Neural cell (in vitro differentiated cells): ENCODE measurements at regions not wholly inside any gene's neighbourhood (a gene's known extent, or its start where the extent isn't known, plus 50 kb on each side); places are given as distances from the start of the nearest gene placed in this dataset.

ENCODE experiments used
- H2AFZ ChIP-seq: fragments of 200-600, 300-800 bp; sonication (generic), shearing (Covaris generic); 2 replicates; pipeline ENCODE4 v1.6.0; 2014; ENCODE audit warnings: low read depth, mild to moderate bottlenecking, antibody characterized with exemption, low read length, moderate library complexity
- H3F3A ChIP-seq: fragments of 200-600 bp; shearing (Covaris generic); 2 replicates; pipeline ENCODE4 v1.6.1; 2016; ENCODE audit warnings: mild to moderate bottlenecking, moderate library complexity, mixed read lengths, antibody characterized with exemption, low read length; ENCODE audit not compliant: insufficient read depth, poor library complexity, severe bottlenecking
- H3K27ac ChIP-seq: fragments of 200-600, 300-800 bp; sonication (generic), shearing (Covaris generic); 2 replicates; pipeline ENCODE4 v1.5.1; 2014; ENCODE audit warnings: mild to moderate bottlenecking, low read length, moderate library complexity
- H3K27me3 ChIP-seq: fragments of 300-800, 200-600 bp; sonication (generic), shearing (Covaris generic); 2 replicates; pipeline ENCODE4 v1.6.0; 2014; ENCODE audit warnings: mild to moderate bottlenecking, low read depth, low read length, moderate library complexity; ENCODE audit not compliant: insufficient read depth
- H3K36me3 ChIP-seq: fragments of 300-800, 200-600 bp; sonication (generic), shearing (Covaris generic); 2 replicates; pipeline ENCODE4 v1.5.1; 2014; ENCODE audit warnings: mild to moderate bottlenecking, antibody characterized with exemption, low read length, moderate library complexity; ENCODE audit not compliant: insufficient read depth
- H3K4me2 ChIP-seq: fragments of 300-800, 200-600 bp; sonication (generic), shearing (Covaris generic); 2 replicates; pipeline ENCODE4 v1.6.0; 2014; ENCODE audit warnings: mild to moderate bottlenecking, low read length
- H3K4me3 ChIP-seq: fragments of 300-800, 200-600 bp; sonication (generic), shearing (Covaris generic); 2 replicates; pipeline ENCODE4 v1.5.1; 2014; ENCODE audit warnings: mild to moderate bottlenecking, low read length, moderate library complexity
- H3K79me2 ChIP-seq: fragments of 200-600 bp; shearing (Covaris generic); replicated peaks from 2 replicates; pipeline ENCODE4 v1.6.0; 2014; ENCODE audit warnings: mild to moderate bottlenecking, low read length, moderate library complexity; ENCODE audit not compliant: insufficient read depth
- H3K9ac ChIP-seq: fragments of 300-800, 200-600 bp; sonication (generic), shearing (Covaris generic); 2 replicates; pipeline ENCODE4 v1.6.1; 2016; ENCODE audit warnings: mild to moderate bottlenecking, low read length, mixed read lengths
- H3K9me2 ChIP-seq: fragments of 200-600 bp; shearing (Covaris generic); 2 replicates; pipeline ENCODE4 v1.6.1; 2016; ENCODE audit warnings: mild to moderate bottlenecking, low read length, mixed read lengths; ENCODE audit not compliant: insufficient read depth
- H3K9me3 ChIP-seq: fragments of 200-600, 300-800 bp; sonication (generic), shearing (Covaris generic); 2 replicates; pipeline ENCODE4 v1.6.1; 2016; ENCODE audit warnings: mild to moderate bottlenecking, mixed run types, low read length, moderate library complexity, mixed read lengths
- H4K20me1 ChIP-seq: fragments of 200-600 bp; shearing (Covaris generic); 2 replicates; pipeline ENCODE4 v1.6.1; 2016; ENCODE audit warnings: mild to moderate bottlenecking, mixed run types; ENCODE audit not compliant: insufficient read depth
- EP300 ChIP-seq: fragments of 450-650 bp; conservative IDR thresholded peaks from 2 replicates; pipeline ENCODE4 v1.6.1; 2014; ENCODE audit warnings: antibody characterized with exemption, mild to moderate bottlenecking, moderate library complexity; ENCODE audit not compliant: poor library complexity, severe bottlenecking
- EZH2 ChIP-seq: fragments of 200-600, 300-800 bp; shearing (Covaris generic), sonication (generic); IDR thresholded peaks from 2 replicates; pipeline ENCODE4 v1.6.1; 2014; ENCODE audit warnings: antibody characterized with exemption, low read length, borderline replicate concordance, mild to moderate bottlenecking; ENCODE audit not compliant: insufficient read depth, poor library complexity, severe bottlenecking
- MXI1 ChIP-seq: fragments of 450-650 bp; conservative IDR thresholded peaks from 2 replicates; pipeline ENCODE4 v1.6.1; 2014; ENCODE audit warnings: antibody characterized with exemption, mild to moderate bottlenecking; ENCODE audit not compliant: poor library complexity, severe bottlenecking
- POLR2AphosphoS5 ChIP-seq: IDR thresholded peaks from 2 replicates; pipeline ENCODE4 v1.6.1; 2012
- RAD21 ChIP-seq: fragments of 450-650 bp; conservative IDR thresholded peaks from 2 replicates; pipeline ENCODE4 v1.6.1; 2014; ENCODE audit warnings: antibody characterized with exemption, mild to moderate bottlenecking, moderate library complexity
- SMC3 ChIP-seq: fragments of 450-650 bp; conservative IDR thresholded peaks from 2 replicates; pipeline ENCODE4 v1.6.1; 2014; ENCODE audit warnings: antibody characterized with exemption, mild to moderate bottlenecking, moderate library complexity; ENCODE audit not compliant: poor library complexity
- TAF1 ChIP-seq: IDR thresholded peaks from 2 replicates; pipeline ENCODE4 v1.6.1; 2012; ENCODE audit warnings: low read depth
- TF ChIP-seq, protein P1 (sequence below): fragments of 450-650 bp; IDR thresholded peaks from 2 replicates; pipeline ENCODE4 v1.5.1; 2014; ENCODE audit warnings: antibody characterized with exemption, mild to moderate bottlenecking, moderate library complexity; ENCODE audit not compliant: poor library complexity, severe bottlenecking
- TF ChIP-seq, protein P2 (sequence below): IDR thresholded peaks from 2 replicates; pipeline ENCODE4 v1.6.1; 2012; ENCODE audit warnings: borderline replicate concordance

DNA sequence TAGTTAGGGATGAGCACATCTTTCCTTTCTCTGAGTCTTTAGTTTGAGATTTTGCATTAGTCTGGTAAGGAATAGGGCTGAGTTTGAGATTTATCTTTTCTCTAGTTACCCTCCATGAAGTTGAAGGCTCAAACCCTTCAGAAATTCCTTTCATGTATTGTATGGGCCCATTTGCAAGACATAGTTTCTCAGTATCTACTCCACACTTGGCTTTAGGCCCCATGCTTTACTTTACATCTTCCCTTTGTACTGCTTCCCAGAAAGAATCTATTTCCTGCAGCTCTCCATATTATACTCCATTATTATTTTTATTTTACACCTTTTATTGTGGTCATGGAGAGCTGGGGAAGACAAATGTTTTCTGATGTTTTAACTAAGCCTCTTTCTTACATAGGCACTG is 1038.2 kb downstream of the TECRL start:
- Histone ChIP-seq H3K27ac (no peak overlapping the region), H3K36me3 (no peaks in the 10 kb centered on the region), H3K9me3 (no peaks in the 10 kb centered on the region), H2AFZ (no peak overlapping the region), H3K9me2 (no peaks in the 10 kb centered on the region), H3K79me2 (no peaks in the 10 kb centered on the region), H3K4me3 (no peak overlapping the region), H3K27me3 (no peaks in the 10 kb centered on the region), H3K9ac (no peak overlapping the region), H4K20me1 (no peaks in the 10 kb centered on the region), H3F3A (no peaks in the 10 kb centered on the region), H3K4me2 (no peak overlapping the region)
- no peak for TF ChIP-seq EP300
- no peak for TF ChIP-seq RAD21
- no peak for TF ChIP-seq EZH2
- TF ChIP-seq SMC3 = no peak
- TF ChIP-seq, protein P1, sequence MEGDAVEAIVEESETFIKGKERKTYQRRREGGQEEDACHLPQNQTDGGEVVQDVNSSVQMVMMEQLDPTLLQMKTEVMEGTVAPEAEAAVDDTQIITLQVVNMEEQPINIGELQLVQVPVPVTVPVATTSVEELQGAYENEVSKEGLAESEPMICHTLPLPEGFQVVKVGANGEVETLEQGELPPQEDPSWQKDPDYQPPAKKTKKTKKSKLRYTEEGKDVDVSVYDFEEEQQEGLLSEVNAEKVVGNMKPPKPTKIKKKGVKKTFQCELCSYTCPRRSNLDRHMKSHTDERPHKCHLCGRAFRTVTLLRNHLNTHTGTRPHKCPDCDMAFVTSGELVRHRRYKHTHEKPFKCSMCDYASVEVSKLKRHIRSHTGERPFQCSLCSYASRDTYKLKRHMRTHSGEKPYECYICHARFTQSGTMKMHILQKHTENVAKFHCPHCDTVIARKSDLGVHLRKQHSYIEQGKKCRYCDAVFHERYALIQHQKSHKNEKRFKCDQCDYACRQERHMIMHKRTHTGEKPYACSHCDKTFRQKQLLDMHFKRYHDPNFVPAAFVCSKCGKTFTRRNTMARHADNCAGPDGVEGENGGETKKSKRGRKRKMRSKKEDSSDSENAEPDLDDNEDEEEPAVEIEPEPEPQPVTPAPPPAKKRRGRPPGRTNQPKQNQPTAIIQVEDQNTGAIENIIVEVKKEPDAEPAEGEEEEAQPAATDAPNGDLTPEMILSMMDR = no peak

DNA sequence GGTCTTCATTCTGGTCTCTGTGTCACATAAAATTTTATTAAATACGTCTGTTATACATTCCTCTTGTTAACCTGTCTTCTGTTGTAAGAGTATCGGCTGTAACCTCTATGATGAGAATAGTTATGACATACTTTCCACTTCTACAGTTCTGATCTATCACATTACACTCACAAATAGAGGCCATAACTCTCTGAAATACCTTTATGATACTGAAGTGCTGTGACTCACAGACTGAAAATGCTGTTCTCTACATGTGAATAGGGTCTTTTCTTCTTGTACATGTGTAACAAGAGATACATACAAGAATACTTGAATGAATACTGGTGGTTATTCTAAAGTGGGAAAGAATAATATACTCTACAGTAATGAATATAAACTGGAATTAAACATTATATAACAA is 1047.6 kb downstream of the TECRL start:
- no peak overlapping the region for H3K4me2 ChIP-seq
- no peaks in the 10 kb centered on the region for H3K36me3 ChIP-seq
- H3K27ac ChIP-seq = no peak overlapping the region
- H3K9me3 ChIP-seq = no peaks in the 10 kb centered on the region
- H3K27me3 ChIP-seq = no peaks in the 10 kb centered on the region
- H3K9ac ChIP-seq = no peak overlapping the region
- no peaks in the 10 kb centered on the region for H3F3A ChIP-seq
- H3K9me2 ChIP-seq = no peaks in the 10 kb centered on the region
- H2AFZ ChIP-seq = no peak overlapping the region
- H3K4me3 ChIP-seq = no peak overlapping the region
- TF ChIP-seq, protein P1 = no peak
- TF ChIP-seq MXI1 = no peak
- TF ChIP-seq RAD21 = no peak
- TF ChIP-seq EZH2 = no peak
- no peak for TF ChIP-seq TAF1
- TF ChIP-seq, protein P2, sequence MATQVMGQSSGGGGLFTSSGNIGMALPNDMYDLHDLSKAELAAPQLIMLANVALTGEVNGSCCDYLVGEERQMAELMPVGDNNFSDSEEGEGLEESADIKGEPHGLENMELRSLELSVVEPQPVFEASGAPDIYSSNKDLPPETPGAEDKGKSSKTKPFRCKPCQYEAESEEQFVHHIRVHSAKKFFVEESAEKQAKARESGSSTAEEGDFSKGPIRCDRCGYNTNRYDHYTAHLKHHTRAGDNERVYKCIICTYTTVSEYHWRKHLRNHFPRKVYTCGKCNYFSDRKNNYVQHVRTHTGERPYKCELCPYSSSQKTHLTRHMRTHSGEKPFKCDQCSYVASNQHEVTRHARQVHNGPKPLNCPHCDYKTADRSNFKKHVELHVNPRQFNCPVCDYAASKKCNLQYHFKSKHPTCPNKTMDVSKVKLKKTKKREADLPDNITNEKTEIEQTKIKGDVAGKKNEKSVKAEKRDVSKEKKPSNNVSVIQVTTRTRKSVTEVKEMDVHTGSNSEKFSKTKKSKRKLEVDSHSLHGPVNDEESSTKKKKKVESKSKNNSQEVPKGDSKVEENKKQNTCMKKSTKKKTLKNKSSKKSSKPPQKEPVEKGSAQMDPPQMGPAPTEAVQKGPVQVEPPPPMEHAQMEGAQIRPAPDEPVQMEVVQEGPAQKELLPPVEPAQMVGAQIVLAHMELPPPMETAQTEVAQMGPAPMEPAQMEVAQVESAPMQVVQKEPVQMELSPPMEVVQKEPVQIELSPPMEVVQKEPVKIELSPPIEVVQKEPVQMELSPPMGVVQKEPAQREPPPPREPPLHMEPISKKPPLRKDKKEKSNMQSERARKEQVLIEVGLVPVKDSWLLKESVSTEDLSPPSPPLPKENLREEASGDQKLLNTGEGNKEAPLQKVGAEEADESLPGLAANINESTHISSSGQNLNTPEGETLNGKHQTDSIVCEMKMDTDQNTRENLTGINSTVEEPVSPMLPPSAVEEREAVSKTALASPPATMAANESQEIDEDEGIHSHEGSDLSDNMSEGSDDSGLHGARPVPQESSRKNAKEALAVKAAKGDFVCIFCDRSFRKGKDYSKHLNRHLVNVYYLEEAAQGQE = no peak
- TF ChIP-seq EP300 = no peak
- TF ChIP-seq SMC3 = no peak
- TF ChIP-seq POLR2AphosphoS5 = no peak
- no peaks in the 10 kb centered on the region for H3K79me2 ChIP-seq
- no peaks in the 10 kb centered on the region for H4K20me1 ChIP-seq
